Tibial nerve (tissue), 4 donors: ENCODE measurements at regions not wholly inside any gene's neighbourhood (a gene's known extent, or its start where the extent isn't known, plus 50 kb on each side); places are given as distances from the start of the nearest gene placed in this dataset.

Experiments
- DNase-seq, 2 donors: peaks; one replicate each; pipeline ENCODE4 v3.0.0-alpha.2; 2019; ENCODE audit warnings: low spot score in 2 of 2
- H3K27ac ChIP-seq, 4 donors: fragments of 200-600 bp; sonication (generic) in 3 of 4; one replicate each; pipeline ENCODE4 v1.5.1; 2017 to 2019; ENCODE audit warnings: mild to moderate bottlenecking in 1 of 4
- H3K27me3 ChIP-seq, 2 donors: fragments of 200-600 bp; sonication (generic) in 1 of 2; one replicate each; pipeline versions ENCODE4 v1.5.1 to v1.6.0; 2017 to 2019
- H3K36me3 ChIP-seq, 3 donors: fragments of 200-600 bp; sonication (generic); one replicate each; pipeline ENCODE4 v1.5.1; 2018 to 2019
- H3K4me1 ChIP-seq, 4 donors: fragments of 200-600 bp; sonication (generic) in 3 of 4; one replicate each; pipeline ENCODE4 v1.5.1; 2017 to 2019
- H3K4me3 ChIP-seq, 4 donors: fragments of 200-600 bp; sonication (generic) in 3 of 4; one replicate each; pipeline ENCODE4 v1.5.1; 2017 to 2019; ENCODE audit warnings: mild to moderate bottlenecking in 1 of 4, moderate library complexity in 1 of 4
- H3K9me3 ChIP-seq, 4 donors: fragments of 200-600 bp; sonication (generic) in 3 of 4; one replicate each; pipeline ENCODE4 v1.5.1; 2017 to 2019
- EP300 ChIP-seq, 2 donors: sonication (generic); formaldehyde crosslinking; IDR thresholded peaks; one replicate each; pipeline ENCODE4 v1.6.1; 2017; ENCODE audit warnings: antibody characterized with exemption in 2 of 2, mild to moderate bottlenecking in 1 of 2
- POLR2A ChIP-seq, 2 donors: fragments of 450-650 bp; IDR thresholded peaks; one replicate each; pipeline ENCODE4 v1.6.1; 2017; ENCODE audit warnings: antibody characterized with exemption in 2 of 2, mild to moderate bottlenecking in 2 of 2, moderate library complexity in 2 of 2
- WGBS, 2 donors: methylation state at CpG; one replicate each; pipeline ENCODE4 v1.1.5; 2018; 5-methylcytosine and 5-hydroxymethylcytosine counted together
- TF ChIP-seq, protein P1 (sequence below), 5 experiments: fragments of 200-600 bp in 3 of 5; fragments of 450-650 bp in 2 of 5; sonication (generic) in 3 of 5; IDR thresholded peaks; one replicate each; pipeline ENCODE4 v1.5.1; 2016 to 2019; ENCODE audit warnings: antibody characterized with exemption in 5 of 5, mild to moderate bottlenecking in 3 of 5, moderate library complexity in 2 of 5

DNA sequence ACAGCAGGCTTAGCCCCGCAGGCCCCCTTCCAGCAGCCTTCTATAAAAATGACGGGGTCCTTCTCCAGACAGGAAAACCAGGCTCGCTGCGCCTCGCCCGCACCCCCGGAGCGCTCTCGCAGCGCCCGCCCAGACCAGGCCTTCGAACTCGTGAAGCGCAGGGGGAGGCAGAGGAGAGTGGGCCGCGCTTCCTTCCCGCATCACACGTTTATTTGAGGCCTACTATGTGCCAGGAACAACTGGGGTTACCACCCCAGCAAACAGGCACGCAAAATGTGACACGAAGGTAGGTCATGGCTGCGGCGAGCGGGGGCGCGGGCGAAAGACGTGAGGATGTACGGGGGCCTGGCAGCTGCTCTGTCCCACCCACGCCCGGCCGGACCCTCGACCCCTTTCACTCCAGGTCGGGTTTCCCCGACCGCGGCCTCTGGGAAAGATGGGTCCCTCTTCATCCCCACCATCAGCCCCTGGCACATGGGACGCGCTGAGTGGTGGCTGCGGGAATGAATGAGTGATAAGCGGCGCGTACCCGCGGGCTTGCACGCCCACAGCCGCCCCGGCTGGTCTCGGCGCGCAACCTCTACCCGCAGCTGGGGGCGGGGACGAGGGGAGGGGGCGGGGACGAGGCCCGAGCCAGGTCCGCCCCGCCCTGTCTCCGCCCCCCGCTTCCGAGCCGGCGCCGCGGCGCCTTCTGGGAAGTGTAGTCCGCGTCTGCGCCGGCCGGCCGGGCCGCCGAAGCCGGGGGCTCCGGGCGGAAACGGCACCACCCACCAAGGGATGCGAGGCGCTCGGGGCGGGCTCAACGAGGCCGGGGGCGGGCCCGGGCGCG lies 59.1 kb downstream of the ZNF467 start:
- Histone ChIP-seq H3K27me3 (no peaks in the 10 kb centered on the region), H3K9me3 (peaks cover 0 to 22% (median 10%) of the 10 kb centered on the region in 4 donors), H3K36me3 (peaks cover 0 to 1% (median 0%) of the 10 kb centered on the region in 3 donors), H3K27ac (peak overlapping the region; percentile 47 to 91 (median 82)), H3K4me3 (peak overlapping the region; percentile 59 to 73 (median 69)), H3K4me1 (peaks cover 0 to 37% (median 9%) of the 10 kb centered on the region in 4 donors)
- WGBS, 2 donors: 1 to 5% methylated on average over 24 to 47 of the region's 88 CpGs
- TF ChIP-seq, protein P1, sequence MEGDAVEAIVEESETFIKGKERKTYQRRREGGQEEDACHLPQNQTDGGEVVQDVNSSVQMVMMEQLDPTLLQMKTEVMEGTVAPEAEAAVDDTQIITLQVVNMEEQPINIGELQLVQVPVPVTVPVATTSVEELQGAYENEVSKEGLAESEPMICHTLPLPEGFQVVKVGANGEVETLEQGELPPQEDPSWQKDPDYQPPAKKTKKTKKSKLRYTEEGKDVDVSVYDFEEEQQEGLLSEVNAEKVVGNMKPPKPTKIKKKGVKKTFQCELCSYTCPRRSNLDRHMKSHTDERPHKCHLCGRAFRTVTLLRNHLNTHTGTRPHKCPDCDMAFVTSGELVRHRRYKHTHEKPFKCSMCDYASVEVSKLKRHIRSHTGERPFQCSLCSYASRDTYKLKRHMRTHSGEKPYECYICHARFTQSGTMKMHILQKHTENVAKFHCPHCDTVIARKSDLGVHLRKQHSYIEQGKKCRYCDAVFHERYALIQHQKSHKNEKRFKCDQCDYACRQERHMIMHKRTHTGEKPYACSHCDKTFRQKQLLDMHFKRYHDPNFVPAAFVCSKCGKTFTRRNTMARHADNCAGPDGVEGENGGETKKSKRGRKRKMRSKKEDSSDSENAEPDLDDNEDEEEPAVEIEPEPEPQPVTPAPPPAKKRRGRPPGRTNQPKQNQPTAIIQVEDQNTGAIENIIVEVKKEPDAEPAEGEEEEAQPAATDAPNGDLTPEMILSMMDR (IDR thresholded peaks at IDR 0.05): no peak
- no peak for TF ChIP-seq POLR2A (IDR thresholded peaks at IDR 0.05)
- TF ChIP-seq EP300 (IDR thresholded peaks at IDR 0.05): no peak
- peak; percentile 82 to 83 for DNase-seq

DNA sequence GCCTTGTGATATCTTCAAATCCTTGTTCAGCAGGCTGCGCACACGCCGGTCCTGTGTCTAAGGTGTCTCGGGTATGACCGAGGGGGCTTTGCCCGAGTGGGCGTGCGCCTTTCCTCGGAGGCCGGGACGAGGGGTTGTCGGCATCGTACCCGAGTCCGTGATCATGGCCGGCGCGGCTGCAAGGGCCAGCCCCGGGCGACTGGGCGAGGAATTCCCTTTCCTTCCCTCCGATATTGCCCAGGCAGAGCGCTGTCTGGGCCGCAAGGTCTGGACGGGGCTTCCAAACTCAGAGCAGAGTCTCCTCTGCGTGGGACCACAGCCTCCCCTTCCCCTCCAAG lies 59.7 kb downstream of the ZNF467 start:
- WGBS, 2 donors: 68 to 76% methylated on average over 16 to 21 of the region's 26 CpGs
- Histone ChIP-seq H3K27ac (no peak overlapping the region), H3K4me1 (peaks cover 0 to 31% (median 8%) of the 10 kb centered on the region in 4 donors), H3K27me3 (no peaks in the 10 kb centered on the region), H3K36me3 (no peaks in the 10 kb centered on the region), H3K9me3 (peaks cover 0 to 22% (median 11%) of the 10 kb centered on the region in 4 donors), H3K4me3 (peak overlapping the region in 3 of 4 donors; percentile 59 to 72 (median 66))
- no peak for TF ChIP-seq POLR2A (IDR thresholded peaks at IDR 0.05)
- peak in 1 of 2 donors; percentile 2 for DNase-seq

DNA sequence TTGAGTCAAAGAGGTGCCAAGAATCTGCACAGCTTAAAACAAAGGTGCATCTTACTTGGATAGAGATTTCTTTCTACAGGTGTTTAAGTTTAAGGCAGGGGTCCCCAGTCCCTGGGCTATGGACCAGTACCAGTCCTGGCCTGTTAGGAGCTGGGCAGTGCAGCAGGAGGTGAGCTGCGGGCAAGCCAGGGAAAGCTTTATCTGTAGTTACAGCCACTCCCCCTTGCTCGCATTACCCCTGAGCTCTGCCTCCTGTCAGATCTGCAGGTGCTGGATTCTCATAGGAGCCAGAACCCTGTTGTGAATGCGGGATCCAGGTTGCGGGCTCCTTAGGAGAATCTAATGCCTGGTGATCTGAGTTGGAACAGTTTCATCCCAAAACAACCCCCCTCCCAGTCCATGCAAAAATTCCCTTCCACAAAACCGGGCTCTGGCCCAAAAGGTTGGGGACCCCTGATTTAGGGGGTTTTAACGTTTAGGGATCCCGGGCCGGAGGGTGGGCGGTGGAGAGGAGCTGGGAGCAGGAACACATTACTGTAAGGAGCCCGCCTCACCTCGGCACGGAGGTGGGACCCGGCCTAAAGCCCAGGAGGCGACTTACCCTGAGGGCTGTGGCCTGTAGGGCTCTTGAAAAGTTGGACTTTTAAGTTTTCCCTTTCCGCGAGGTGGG lies 60.2 kb downstream of the ZNF467 start:
- TF ChIP-seq, protein P1 (IDR thresholded peaks at IDR 0.05): no peak
- no peak for TF ChIP-seq EP300 (IDR thresholded peaks at IDR 0.05)
- no peak for TF ChIP-seq POLR2A (IDR thresholded peaks at IDR 0.05)
- H3K4me3 ChIP-seq: no peak overlapping the region
- H3K27ac ChIP-seq: no peak overlapping the region
- DNase-seq: peak in 1 of 2 donors; percentile 2
- 86 to 92% methylated on average over 15 to 16 of the region's 16 CpGs for WGBS, 2 donors
- H3K27me3 ChIP-seq: no peaks in the 10 kb centered on the region
- peaks cover 0 to 29% (median 8%) of the 10 kb centered on the region in 4 donors for H3K4me1 ChIP-seq
- no peaks in the 10 kb centered on the region for H3K36me3 ChIP-seq
- H3K9me3 ChIP-seq: peaks cover 0 to 22% (median 11%) of the 10 kb centered on the region in 4 donors

DNA sequence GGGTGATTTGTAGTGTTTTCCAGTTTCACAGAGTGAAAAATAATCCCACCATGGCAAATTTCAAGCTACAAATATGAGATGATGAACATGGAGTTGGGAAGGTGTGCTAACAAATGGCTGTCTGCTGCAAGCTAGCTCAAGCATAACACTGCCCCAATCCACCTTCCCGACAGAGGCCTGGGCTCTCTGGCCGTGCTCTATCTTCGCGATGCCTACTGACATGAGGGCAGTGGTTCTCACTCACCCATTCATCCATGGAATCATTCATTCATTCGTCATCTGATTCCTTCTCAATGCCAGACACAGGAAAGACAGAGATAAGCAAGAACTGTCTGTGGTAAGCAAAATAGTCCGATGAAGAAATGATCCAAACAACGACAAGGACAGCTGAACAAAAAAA lies 65.4 kb downstream of the ZNF467 start:
- Histone ChIP-seq H3K4me1 (no peaks in the 10 kb centered on the region), H3K9me3 (peaks cover 0 to 22% (median 11%) of the 10 kb centered on the region in 4 donors), H3K27me3 (no peaks in the 10 kb centered on the region), H3K4me3 (no peak overlapping the region), H3K27ac (no peak overlapping the region), H3K36me3 (no peaks in the 10 kb centered on the region)
- TF ChIP-seq, protein P1 (IDR thresholded peaks at IDR 0.05): no peak
- TF ChIP-seq EP300 (IDR thresholded peaks at IDR 0.05): no peak
- no peak for TF ChIP-seq POLR2A (IDR thresholded peaks at IDR 0.05)
- 93 to 94% methylated on average over 7 of the region's 7 CpGs for WGBS, 2 donors
- DNase-seq: no peak

DNA sequence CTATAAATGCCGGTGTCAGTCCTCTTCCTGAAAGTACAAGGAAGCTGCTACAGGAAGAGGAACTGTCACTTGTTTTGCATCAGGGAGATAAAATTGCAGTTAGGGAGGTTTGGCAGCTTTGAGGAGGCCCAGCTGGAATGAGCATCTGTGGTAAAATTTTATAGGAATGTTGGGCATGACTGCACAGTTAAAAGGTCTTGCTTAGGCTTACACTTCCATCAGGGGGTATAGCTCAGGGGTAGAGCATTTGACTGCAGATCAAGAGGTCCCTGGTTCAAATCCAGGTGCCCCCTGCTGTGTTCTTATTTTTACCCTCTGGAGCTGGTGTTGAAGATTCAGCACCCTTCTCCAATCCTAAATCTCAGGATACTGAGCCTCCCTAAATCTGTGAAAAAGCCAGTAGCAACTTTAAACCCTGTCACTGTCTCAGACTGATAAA lies 65.9 kb downstream of the ZNF467 start:
- Histone ChIP-seq H3K4me1 (no peaks in the 10 kb centered on the region), H3K27ac (no peak overlapping the region), H3K9me3 (peaks cover 0 to 22% (median 11%) of the 10 kb centered on the region in 4 donors), H3K27me3 (no peaks in the 10 kb centered on the region), H3K36me3 (no peaks in the 10 kb centered on the region), H3K4me3 (no peak overlapping the region)
- TF ChIP-seq, protein P1 (IDR thresholded peaks at IDR 0.05): no peak
- no peak for TF ChIP-seq POLR2A (IDR thresholded peaks at IDR 0.05)
- TF ChIP-seq EP300 (IDR thresholded peaks at IDR 0.05): no peak
- DNase-seq: no peak
- 57 to 79% methylated on average over 1 of the region's 1 CpG for WGBS, 2 donors
